H1 (cell line): ENCODE measurements at regions not wholly inside any gene's neighbourhood (a gene's known extent, or its start where the extent isn't known, plus 50 kb on each side); places are given as distances from the start of the nearest gene placed in this dataset.

ENCODE experiments used
- CTCF ChIA-PET: fragments of 300-600 bp; sonication (Branson Sonifier 250); formaldehyde crosslinking; loops from one replicate; lab custom pipeline; 2021; ENCODE audit not compliant: partially characterized antibody; lab: Charles Lee
- POLR2A ChIA-PET: fragments of 300-600 bp; sonication (Branson Sonifier 250); formaldehyde crosslinking; loops from one replicate; lab custom pipeline; 2021; ENCODE audit warnings: inconsistent platforms; ENCODE audit not compliant: partially characterized antibody; lab: Charles Lee
- DNase-seq, 2 experiments: peaks; one replicate each; pipeline versions ENCODE4 v3.0.0 to v3.0.0-alpha.2; 2010 to 2022; ENCODE audit warnings: low spot score in 2 of 2, low read depth in 1 of 2, mixed read lengths in 1 of 2
- FAIRE-seq: peaks from 2 replicates; lab custom pipeline; 2011; peaks lifted over from hg19 to GRCh38; lab: Jason Lieb, UNC
- H2AFZ ChIP-seq: 2 replicates; pipeline ENCODE4 v1.8.1; 2012; ENCODE audit warnings: low read length, inconsistent platforms
- H2AK5ac ChIP-seq: 2 replicates; pipeline ENCODE4 v1.6.1; 2013; ENCODE audit warnings: low read depth, low read length
- H2BK120ac ChIP-seq: replicated peaks from 2 replicates; pipeline ENCODE3; 2013; ENCODE audit warnings: low read depth, low read length, inconsistent platforms
- H2BK12ac ChIP-seq: 2 replicates; pipeline ENCODE4 v1.6.1; 2013; ENCODE audit warnings: low read depth, low read length
- H2BK15ac ChIP-seq: 2 replicates; pipeline ENCODE4 v1.6.1; 2013; ENCODE audit warnings: low read length
- H2BK20ac ChIP-seq: 2 replicates; pipeline ENCODE4 v1.6.1; 2013; ENCODE audit warnings: low read length
- H2BK5ac ChIP-seq: 2 replicates; pipeline ENCODE4 v1.6.1; 2013; ENCODE audit warnings: low read depth, low read length
- H3K14ac ChIP-seq: 2 replicates; pipeline ENCODE4 v1.6.1; 2013; ENCODE audit warnings: inconsistent platforms; ENCODE audit not compliant: insufficient read length
- H3K18ac ChIP-seq: 2 replicates; pipeline ENCODE4 v1.6.1; 2013; ENCODE audit warnings: low read length; ENCODE audit errors: extremely low read depth
- H3K23ac ChIP-seq: 2 replicates; pipeline ENCODE4 v1.6.1; 2013; ENCODE audit warnings: inconsistent platforms; ENCODE audit not compliant: insufficient read length
- H3K23me2 ChIP-seq: 2 replicates; pipeline ENCODE4 v1.6.1; 2013; ENCODE audit warnings: low read depth, low read length
- H3K27ac ChIP-seq: 2 replicates; pipeline ENCODE4 v1.6.1; 2011; ENCODE audit warnings: low read depth, low read length, inconsistent platforms
- H3K27me3 ChIP-seq, 4 experiments: replicated peaks in 1 of 4; 1 replicate in 1 of 4; 2 replicates in 3 of 4; pipeline versions ENCODE4 v1.6.1 to v1.8.1; 2011 to 2013; ENCODE audit warnings: low read length in 3 of 4, mild to moderate bottlenecking in 3 of 4, inconsistent platforms in 2 of 4, mixed read lengths in 2 of 4, moderate library complexity in 1 of 4; ENCODE audit not compliant: control insufficient read depth in 3 of 4, insufficient read depth in 3 of 4; ENCODE audit errors: extremely low read depth in 1 of 4
- H3K36me3 ChIP-seq, 4 experiments: 2 replicates each; pipeline versions ENCODE4 v1.6.1 to v1.8.1; 2011 to 2013; ENCODE audit warnings: mild to moderate bottlenecking in 4 of 4, low read length in 3 of 4, moderate library complexity in 2 of 4, control low read depth in 1 of 4, inconsistent platforms in 1 of 4; ENCODE audit not compliant: insufficient read depth in 4 of 4, control insufficient read depth in 2 of 4
- H3K4ac ChIP-seq: replicated peaks from 2 replicates; pipeline ENCODE3; 2013; ENCODE audit warnings: low read length, low read depth, mixed read lengths, inconsistent platforms; ENCODE audit not compliant: insufficient read length
- H3K4me1 ChIP-seq, 4 experiments: replicated peaks in 1 of 4; 1 replicate in 1 of 4; 2 replicates in 3 of 4; pipeline versions ENCODE4 v1.6.1 to v1.8.1; 2011 to 2013; ENCODE audit warnings: low read length in 3 of 4, inconsistent platforms in 2 of 4, mixed read lengths in 1 of 4; ENCODE audit not compliant: insufficient read depth in 4 of 4, control insufficient read depth in 3 of 4
- H3K4me2 ChIP-seq, 2 experiments: 2 replicates each; pipeline versions ENCODE4 v1.6.1 to v1.8.1; 2011 to 2013; ENCODE audit warnings: low read depth in 2 of 2, low read length in 2 of 2, control low read depth in 1 of 2, inconsistent platforms in 1 of 2, mild to moderate bottlenecking in 1 of 2; ENCODE audit not compliant: insufficient read depth in 1 of 2
- H3K4me3 ChIP-seq, 4 experiments: fragments of 200-600, 300-600 bp in 1 of 4; sonication (generic), shearing (Covaris generic), sonication (Bioruptor Twin) in 1 of 4; 2 replicates each; pipeline versions ENCODE4 v1.5.1 to v1.8.1; 2011 to 2016; ENCODE audit warnings: low read length in 4 of 4, low read depth in 3 of 4, control low read depth in 2 of 4, inconsistent platforms in 2 of 4, mild to moderate bottlenecking in 2 of 4, mixed read lengths in 1 of 4, moderate library complexity in 1 of 4; ENCODE audit not compliant: insufficient read depth in 2 of 4; ENCODE audit errors: extremely low read depth in 1 of 4
- H3K56ac ChIP-seq: replicated peaks from 2 replicates; pipeline ENCODE3; 2013; ENCODE audit warnings: low read depth, mild to moderate bottlenecking, mixed read lengths, low read length, inconsistent platforms; ENCODE audit not compliant: insufficient read length
- H3K79me1 ChIP-seq: 2 replicates; pipeline ENCODE4 v1.6.1; 2013; ENCODE audit warnings: low read depth, low read length, control low read depth
- H3K79me2 ChIP-seq, 2 experiments: 2 replicates each; pipeline versions ENCODE4 v1.6.1 to v1.8.1; 2012 to 2013; ENCODE audit warnings: low read length in 2 of 2, mild to moderate bottlenecking in 2 of 2, inconsistent platforms in 1 of 2; ENCODE audit not compliant: insufficient read depth in 2 of 2, control insufficient read depth in 1 of 2
- H3K9ac ChIP-seq, 4 experiments: replicated peaks in 1 of 4; 1 replicate in 1 of 4; 2 replicates in 3 of 4; pipeline versions ENCODE4 v1.6.1 to v1.8.1; 2011 to 2013; ENCODE audit warnings: low read depth in 3 of 4, low read length in 3 of 4, control low read depth in 2 of 4, mild to moderate bottlenecking in 2 of 4, moderate library complexity in 2 of 4, inconsistent platforms in 1 of 4; ENCODE audit errors: extremely low read depth in 1 of 4
- H3K9me3 ChIP-seq, 2 experiments: 2 replicates each; pipeline versions ENCODE4 v1.6.1 to v1.8.1; 2012 to 2013; ENCODE audit warnings: mild to moderate bottlenecking in 2 of 2, moderate library complexity in 2 of 2, control low read depth in 1 of 2, inconsistent platforms in 1 of 2, low read depth in 1 of 2, low read length in 1 of 2, mixed read lengths in 1 of 2; ENCODE audit not compliant: insufficient read depth in 2 of 2
- H4K20me1 ChIP-seq, 2 experiments: replicated peaks in 1 of 2; 2 replicates each; pipeline versions ENCODE3 to v1.8.1; 2011 to 2013; ENCODE audit warnings: inconsistent platforms in 2 of 2, low read length in 2 of 2, mild to moderate bottlenecking in 1 of 2; ENCODE audit not compliant: insufficient read depth in 2 of 2, control insufficient read depth in 1 of 2
- H4K5ac ChIP-seq: 2 replicates; pipeline ENCODE4 v1.6.1; 2013; ENCODE audit warnings: low read length, low read depth, mixed read lengths, inconsistent platforms; ENCODE audit not compliant: insufficient read length
- H4K8ac ChIP-seq: 2 replicates; pipeline ENCODE4 v1.8.0; 2013; ENCODE audit warnings: mild to moderate bottlenecking, moderate library complexity, low read length, inconsistent platforms; ENCODE audit not compliant: insufficient read depth; ENCODE audit errors: extremely low read depth
- H4K91ac ChIP-seq: replicated peaks from 2 replicates; pipeline ENCODE3; 2013; ENCODE audit warnings: low read length, mixed read lengths, inconsistent platforms; ENCODE audit not compliant: insufficient read length
- CHD2 ChIP-seq: IDR thresholded peaks from 2 replicates; pipeline ENCODE4 v1.6.1; 2012; ENCODE audit warnings: low read length, improper control_type of control experiment
- TBP ChIP-seq: IDR thresholded peaks from 2 replicates; pipeline ENCODE4 v1.6.1; 2011; ENCODE audit warnings: low read depth, low read length, improper control_type of control experiment
- WGBS, 2 experiments: shearing (Covaris generic) in 1 of 2; methylation state at CpG; one replicate each; pipeline versions ENCODE4 v1.1.6 to v1.1.7; 2013 to 2015; ENCODE audit warnings: low lambda C conversion rate in 2 of 2, mixed read lengths in 2 of 2, inconsistent platforms in 1 of 2, low coverage in 1 of 2, missing lambda C conversion rate in 1 of 2; ENCODE audit not compliant: insufficient replicate concordance in 2 of 2, insufficient coverage in 1 of 2, insufficient read length in 1 of 2; ENCODE audit errors: extremely low coverage in 1 of 2, missing lambda C conversion rate in 1 of 2; 5-methylcytosine and 5-hydroxymethylcytosine counted together

DNA sequence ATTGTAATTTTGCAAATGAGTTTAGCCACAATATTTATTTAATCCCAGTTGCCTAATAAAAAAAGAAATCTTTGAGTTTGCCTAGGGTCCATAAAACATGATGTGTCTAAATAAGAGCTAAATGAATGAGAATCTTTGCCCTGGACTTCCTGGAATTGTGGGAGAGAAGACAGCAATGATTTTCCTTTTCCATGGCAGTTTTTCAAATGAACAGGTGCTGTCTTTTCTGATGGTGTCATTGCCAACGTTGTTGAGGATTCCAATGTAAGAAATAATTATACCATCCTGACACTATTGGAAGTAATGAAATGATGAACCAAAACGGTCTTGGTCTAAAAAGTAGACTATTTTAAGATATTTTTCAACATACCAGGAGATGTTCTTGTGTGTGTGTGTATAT lies 984.7 kb upstream of the CELF2 start:
- Histone ChIP-seq H3K4me3 (no peak overlapping the region), H2BK15ac (no peak overlapping the region)
- TF ChIP-seq CHD2: no peak
- TF ChIP-seq TBP: no peak
- TF ChIP-seq, all 59 proteins: peak for 0
- Histone ChIP-seq H3K79me1 (no peaks in the 10 kb centered on the region), H3K4me2 (no peak overlapping the region), H3K36me3 (no peaks in the 10 kb centered on the region), H2BK5ac (no peak overlapping the region), H3K79me2 (no peaks in the 10 kb centered on the region), H3K18ac (no peak overlapping the region), H2BK12ac (no peak overlapping the region), H4K5ac (no peak overlapping the region), H2BK20ac (no peak overlapping the region), H2AK5ac (no peak overlapping the region), H3K9ac (no peak overlapping the region), H4K91ac (no peak overlapping the region), H3K4me1 (no peaks in the 10 kb centered on the region), H3K27me3 (no peaks in the 10 kb centered on the region), H3K23ac (no peak overlapping the region), H4K20me1 (no peaks in the 10 kb centered on the region), H2AFZ (no peak overlapping the region), H4K8ac (no peak overlapping the region), H3K14ac (no peak overlapping the region), H3K9me3 (no peaks in the 10 kb centered on the region), H3K23me2 (no peaks in the 10 kb centered on the region), H3K27ac (no peak overlapping the region), H2BK120ac (no peak overlapping the region), H3K4ac (no peak overlapping the region), H3K56ac (no peak overlapping the region)
- FAIRE-seq (no peak), DNase-seq (no peak)
- WGBS, 2 experiments: 81% methylated on average over 2 of the region's 2 CpGs; no CpG with 5 or more reads in 1 of the 2 experiments
- CTCF ChIA-PET: no interaction called here
- POLR2A ChIA-PET: no interaction called here
